ENCODE measurements at regions not wholly inside any gene's neighbourhood (a gene's known extent, or its start where the extent isn't known, plus 50 kb on each side); places are given as distances from the start of the nearest gene placed in this dataset.

GRCh38 chr12:105750096-105750495 is 388.7 kb downstream of the NUAK1 start:
- TF ChIP-seq CTCF (IDR thresholded peaks at IDR 0.05): no peak
- TF ChIP-seq POLR2A (IDR thresholded peaks at IDR 0.05; ENCODE audit: low read depth): no peak
- TF ChIP-seq EP300 (IDR thresholded peaks at IDR 0.05): no peak

Measured in esophagus muscularis mucosa (tissue), 4 donors.